ENCODE measurements at regions not wholly inside any gene's neighbourhood (a gene's known extent, or its start where the extent isn't known, plus 50 kb on each side); places are given as distances from the start of the nearest gene placed in this dataset.

DNA sequence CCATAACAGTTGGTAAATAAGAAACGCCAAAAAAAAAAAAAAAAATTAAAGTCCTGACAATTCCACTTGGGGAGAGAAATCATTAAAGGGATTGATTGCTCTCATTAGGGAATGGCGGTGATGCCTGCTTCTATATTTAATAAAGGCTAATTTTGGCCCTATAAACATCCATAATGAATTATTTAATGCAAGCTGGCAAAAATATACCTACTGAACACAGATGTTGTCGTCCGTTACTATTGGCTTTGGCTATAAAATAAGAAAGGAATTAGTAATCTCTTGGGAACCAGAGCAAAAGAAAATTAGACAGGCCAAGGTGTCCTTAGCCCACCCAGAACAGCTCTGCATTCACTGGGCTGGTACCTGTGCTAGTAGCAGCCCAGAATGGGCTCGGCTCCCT, 717.3 kb downstream of the DIAPH3 start:
- TF ChIP-seq, protein P1, sequence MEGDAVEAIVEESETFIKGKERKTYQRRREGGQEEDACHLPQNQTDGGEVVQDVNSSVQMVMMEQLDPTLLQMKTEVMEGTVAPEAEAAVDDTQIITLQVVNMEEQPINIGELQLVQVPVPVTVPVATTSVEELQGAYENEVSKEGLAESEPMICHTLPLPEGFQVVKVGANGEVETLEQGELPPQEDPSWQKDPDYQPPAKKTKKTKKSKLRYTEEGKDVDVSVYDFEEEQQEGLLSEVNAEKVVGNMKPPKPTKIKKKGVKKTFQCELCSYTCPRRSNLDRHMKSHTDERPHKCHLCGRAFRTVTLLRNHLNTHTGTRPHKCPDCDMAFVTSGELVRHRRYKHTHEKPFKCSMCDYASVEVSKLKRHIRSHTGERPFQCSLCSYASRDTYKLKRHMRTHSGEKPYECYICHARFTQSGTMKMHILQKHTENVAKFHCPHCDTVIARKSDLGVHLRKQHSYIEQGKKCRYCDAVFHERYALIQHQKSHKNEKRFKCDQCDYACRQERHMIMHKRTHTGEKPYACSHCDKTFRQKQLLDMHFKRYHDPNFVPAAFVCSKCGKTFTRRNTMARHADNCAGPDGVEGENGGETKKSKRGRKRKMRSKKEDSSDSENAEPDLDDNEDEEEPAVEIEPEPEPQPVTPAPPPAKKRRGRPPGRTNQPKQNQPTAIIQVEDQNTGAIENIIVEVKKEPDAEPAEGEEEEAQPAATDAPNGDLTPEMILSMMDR (IDR thresholded peaks at IDR 0.05; ENCODE audit: low read depth, low read length, poor library complexity, severe bottlenecking): no peak
- no peak for TF ChIP-seq EZH2phosphoT487 (IDR thresholded peaks at IDR 0.05; ENCODE audit: borderline replicate concordance, low read length)

All from DOHH2 (cell line).